ENCODE measurements at regions not wholly inside any gene's neighbourhood (a gene's known extent, or its start where the extent isn't known, plus 50 kb on each side); places are given as distances from the start of the nearest gene placed in this dataset.
"Not testable (repeated sequence)": the region's sequence is repeated elsewhere in the genome, so short reads cannot be mapped to it uniquely, and the experiment has no call there.

- DNase-seq: no peak
- intact Hi-C loops (cut with micrococcal nuclease): loop anchor here (10.0 kb wide), 1 partner anchor 178 kb away; the partner anchor contains the start of gene PDE10A
- Histone ChIP-seq H3K4me1 (peaks cover 16% of the 10 kb centered on the region), H3K27ac (replicated peaks) (no peak overlapping the region), H3K4me3 (no peak overlapping the region), H3K36me3 (no peaks in the 10 kb centered on the region), H3K27me3 (ENCODE audit: low read depth) (no peaks in the 10 kb centered on the region), H3K9me3 (replicated peaks) (no peaks in the 10 kb centered on the region)
- no peak for TF ChIP-seq CTCF (IDR thresholded peaks at IDR 0.05; ENCODE audit: borderline replicate concordance)
Measured at GRCh38 chr6:165843121-165843520, 180.1 kb upstream of the PDE10A start.

- H3K4me3 ChIP-seq: no peak overlapping the region
- H3K27me3 ChIP-seq (ENCODE audit: low read depth): no peaks in the 10 kb centered on the region
- no peak for DNase-seq
- TF ChIP-seq CTCF (IDR thresholded peaks at IDR 0.05; ENCODE audit: borderline replicate concordance): no peak
- H3K4me1 ChIP-seq: peaks cover 11% of the 10 kb centered on the region
- no peaks in the 10 kb centered on the region for H3K9me3 ChIP-seq (replicated peaks)
- no peaks in the 10 kb centered on the region for H3K36me3 ChIP-seq
- H3K27ac ChIP-seq (replicated peaks): no peak overlapping the region
- intact Hi-C loops (cut with micrococcal nuclease): loop anchor here (10.0 kb wide), 1 partner anchor 178 kb away; the partner anchor contains the start of gene PDE10A
Measured at GRCh38 chr6:165842281-165842936, 179.4 kb upstream of the PDE10A start.

- intact Hi-C loops (cut with micrococcal nuclease): loop anchor here (10.0 kb wide), 1 partner anchor 176 kb away; the partner anchor contains the start of gene PDE10A
- Histone ChIP-seq H3K4me3 (no peak overlapping the region), H3K36me3 (no peaks in the 10 kb centered on the region), H3K4me1 (peaks cover 3% of the 10 kb centered on the region), H3K27ac (replicated peaks) (no peak overlapping the region), H3K27me3 (ENCODE audit: low read depth) (no peaks in the 10 kb centered on the region), H3K9me3 (replicated peaks) (no peaks in the 10 kb centered on the region)
- DNase-seq: no peak
- TF ChIP-seq CTCF (IDR thresholded peaks at IDR 0.05; ENCODE audit: borderline replicate concordance): no peak
Measured at GRCh38 chr6:165841153-165841558, 178.1 kb upstream of the PDE10A start.

DNA sequence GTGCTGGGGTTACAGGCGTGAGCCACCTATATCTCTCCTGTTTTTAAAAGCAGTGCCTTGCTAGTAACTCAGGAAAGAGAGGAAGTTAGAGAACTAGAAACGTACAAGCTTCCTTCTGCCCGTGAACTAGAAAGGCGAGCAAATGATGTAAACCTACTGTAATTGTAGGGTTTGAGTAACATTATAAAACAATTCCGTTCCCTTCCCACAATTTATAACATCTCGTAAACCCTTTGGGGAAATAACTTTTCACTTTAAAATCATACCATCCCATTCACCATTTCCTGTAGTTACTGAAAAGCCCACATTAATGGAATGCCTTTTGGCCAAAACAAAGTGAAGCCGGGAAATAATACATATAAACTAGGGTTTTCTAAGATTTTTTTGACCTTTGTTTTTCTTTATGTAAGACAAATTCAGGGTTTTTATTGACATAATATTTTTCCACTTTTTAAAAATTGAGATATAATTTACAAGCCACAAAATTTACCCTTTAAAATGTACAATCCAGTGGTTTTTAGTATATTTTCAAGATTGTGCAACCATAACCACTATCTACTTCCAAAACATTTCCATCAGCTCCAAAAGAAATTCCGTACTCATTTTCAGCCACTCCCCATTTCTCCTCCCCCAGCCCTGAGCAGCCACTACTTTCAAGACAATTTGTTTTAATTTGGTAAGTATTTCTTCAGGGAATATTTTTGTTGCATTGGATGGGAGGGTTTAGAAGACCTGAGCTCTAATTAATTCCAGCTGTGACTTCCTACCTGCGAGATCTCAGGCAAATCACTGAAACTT is 175.1 kb upstream of the PDE10A start:
- TF ChIP-seq CTCF (IDR thresholded peaks at IDR 0.05; ENCODE audit: borderline replicate concordance): no peak
- Histone ChIP-seq H3K4me3 (no peak overlapping the region), H3K27ac (replicated peaks) (no peak overlapping the region), H3K9me3 (replicated peaks) (no peaks in the 10 kb centered on the region), H3K4me1 (peaks cover 23% of the 10 kb centered on the region), H3K27me3 (ENCODE audit: low read depth) (no peaks in the 10 kb centered on the region), H3K36me3 (no peaks in the 10 kb centered on the region)
- intact Hi-C loops (cut with micrococcal nuclease): no loop called here
- no peak for DNase-seq

GRCh38 chr6:165836648-165837047 is 173.6 kb upstream of the PDE10A start:
- H3K27me3 ChIP-seq (ENCODE audit: low read depth); intact Hi-C loops (cut with micrococcal nuclease); DNase-seq; H3K36me3 ChIP-seq; H3K9me3 ChIP-seq (replicated peaks); H3K27ac ChIP-seq (replicated peaks); H3K4me3 ChIP-seq: not testable (repeated sequence)
- H3K4me1 ChIP-seq: peaks cover 23% of the 10 kb centered on the region

GRCh38 chr6:165835410-165835851 is 172.4 kb upstream of the PDE10A start:
- intact Hi-C loops (cut with micrococcal nuclease): no loop called here
- Histone ChIP-seq H3K27me3 (ENCODE audit: low read depth) (no peaks in the 10 kb centered on the region), H3K9me3 (replicated peaks) (no peaks in the 10 kb centered on the region), H3K36me3 (no peaks in the 10 kb centered on the region), H3K4me1 (peaks cover 28% of the 10 kb centered on the region), H3K4me3 (no peak overlapping the region), H3K27ac (replicated peaks) (no peak overlapping the region)
- TF ChIP-seq CTCF (IDR thresholded peaks at IDR 0.05; ENCODE audit: borderline replicate concordance): no peak
- no peak for DNase-seq

All from left ventricle myocardium inferior (tissue), 1 donor.